ENCODE measurements at regions not wholly inside any gene's neighbourhood (a gene's known extent, or its start where the extent isn't known, plus 50 kb on each side); places are given as distances from the start of the nearest gene placed in this dataset.

GRCh38 chr5:36374266-36374862 lies 72.7 kb upstream of the RANBP3L start:
- TF ChIP-seq, protein P1, sequence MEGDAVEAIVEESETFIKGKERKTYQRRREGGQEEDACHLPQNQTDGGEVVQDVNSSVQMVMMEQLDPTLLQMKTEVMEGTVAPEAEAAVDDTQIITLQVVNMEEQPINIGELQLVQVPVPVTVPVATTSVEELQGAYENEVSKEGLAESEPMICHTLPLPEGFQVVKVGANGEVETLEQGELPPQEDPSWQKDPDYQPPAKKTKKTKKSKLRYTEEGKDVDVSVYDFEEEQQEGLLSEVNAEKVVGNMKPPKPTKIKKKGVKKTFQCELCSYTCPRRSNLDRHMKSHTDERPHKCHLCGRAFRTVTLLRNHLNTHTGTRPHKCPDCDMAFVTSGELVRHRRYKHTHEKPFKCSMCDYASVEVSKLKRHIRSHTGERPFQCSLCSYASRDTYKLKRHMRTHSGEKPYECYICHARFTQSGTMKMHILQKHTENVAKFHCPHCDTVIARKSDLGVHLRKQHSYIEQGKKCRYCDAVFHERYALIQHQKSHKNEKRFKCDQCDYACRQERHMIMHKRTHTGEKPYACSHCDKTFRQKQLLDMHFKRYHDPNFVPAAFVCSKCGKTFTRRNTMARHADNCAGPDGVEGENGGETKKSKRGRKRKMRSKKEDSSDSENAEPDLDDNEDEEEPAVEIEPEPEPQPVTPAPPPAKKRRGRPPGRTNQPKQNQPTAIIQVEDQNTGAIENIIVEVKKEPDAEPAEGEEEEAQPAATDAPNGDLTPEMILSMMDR (IDR thresholded peaks at IDR 0.05; ENCODE audit: low read depth, low read length) = no peak
- TF ChIP-seq POLR2A (IDR thresholded peaks at IDR 0.05; ENCODE audit: extremely low read depth, insufficient read length) = no peak
